Keratinocyte (primary cell): ENCODE measurements at regions not wholly inside any gene's neighbourhood (a gene's known extent, or its start where the extent isn't known, plus 50 kb on each side); places are given as distances from the start of the nearest gene placed in this dataset.

ENCODE experiments used
- DNase-seq: peaks from one replicate; pipeline ENCODE4 v3.0.0-alpha.2; 2011; ENCODE audit warnings: low read depth, missing footprints, low spot score
- FAIRE-seq: peaks from 2 replicates; lab custom pipeline; 2011; peaks lifted over from hg19 to GRCh38; lab: Jason Lieb, UNC
- H2AFZ ChIP-seq: 2 replicates; pipeline ENCODE4 v1.6.0; 2012; ENCODE audit warnings: low read length, control low read depth, inconsistent platforms; ENCODE audit not compliant: control insufficient read depth
- H3K27ac ChIP-seq: 2 replicates; pipeline ENCODE4 v1.5.1; 2011; ENCODE audit warnings: low read length; ENCODE audit not compliant: control insufficient read depth, insufficient read depth
- H3K27me3 ChIP-seq: 3 replicates; pipeline ENCODE4 v1.6.0; 2011; ENCODE audit warnings: low read length; ENCODE audit not compliant: control insufficient read depth, insufficient read depth; ENCODE audit errors: extremely low read depth
- H3K36me3 ChIP-seq, 2 experiments: 2 replicates in 1 of 2; 3 replicates in 1 of 2; pipeline ENCODE4 v1.5.1; 2011; ENCODE audit warnings: low read length in 2 of 2, mild to moderate bottlenecking in 1 of 2; ENCODE audit not compliant: control insufficient read depth in 2 of 2, insufficient read depth in 2 of 2; ENCODE audit errors: extremely low read depth in 1 of 2
- H3K4me1 ChIP-seq: 3 replicates; pipeline ENCODE4 v1.5.1; 2011; ENCODE audit warnings: low read length; ENCODE audit not compliant: control insufficient read depth, insufficient read depth; ENCODE audit errors: extremely low read depth
- H3K4me2 ChIP-seq: 3 replicates; pipeline ENCODE4 v1.6.0; 2011; ENCODE audit warnings: low read depth, low read length; ENCODE audit not compliant: control insufficient read depth, insufficient read depth; ENCODE audit errors: extremely low read depth
- H3K4me3 ChIP-seq, 3 experiments: fragments of 200-600 bp in 1 of 3; sonication (generic) in 1 of 3; 2 replicates in 2 of 3; 3 replicates in 1 of 3; pipeline ENCODE4 v1.5.1; 2011 to 2016; ENCODE audit warnings: low read length in 3 of 3, mild to moderate bottlenecking in 3 of 3, control low read depth in 2 of 3, inconsistent platforms in 1 of 3, low read depth in 1 of 3, mixed read lengths in 1 of 3, mixed run types in 1 of 3, moderate library complexity in 1 of 3; ENCODE audit not compliant: control insufficient read depth in 2 of 3, insufficient read depth in 2 of 3; ENCODE audit errors: extremely low read depth in 1 of 3
- H3K79me2 ChIP-seq: 2 replicates; pipeline ENCODE4 v1.6.0; 2012; ENCODE audit warnings: low read length; ENCODE audit not compliant: control insufficient read depth, insufficient read depth
- H3K9ac ChIP-seq: 3 replicates; pipeline ENCODE4 v1.6.0; 2011; ENCODE audit warnings: low read length; ENCODE audit not compliant: control insufficient read depth, insufficient read depth; ENCODE audit errors: extremely low read depth
- H3K9me1 ChIP-seq: 3 replicates; pipeline ENCODE4 v1.6.0; 2011; ENCODE audit warnings: low read length; ENCODE audit not compliant: control insufficient read depth, insufficient read depth; ENCODE audit errors: extremely low read depth
- H3K9me3 ChIP-seq: 2 replicates; pipeline ENCODE4 v1.5.1; 2012; ENCODE audit warnings: low read depth, low read length; ENCODE audit not compliant: control insufficient read depth
- H4K20me1 ChIP-seq: 3 replicates; pipeline ENCODE4 v1.6.0; 2011; ENCODE audit warnings: low read length; ENCODE audit not compliant: control insufficient read depth, insufficient read depth; ENCODE audit errors: extremely low read depth
- CTCF ChIP-seq, 3 experiments: IDR thresholded peaks in 1 of 3; conservative IDR thresholded peaks in 1 of 3; optimal IDR thresholded peaks in 1 of 3; 2 replicates in 2 of 3; 3 replicates in 1 of 3; pipeline versions ENCODE3 to v1.5.1; 2011; ENCODE audit warnings: low read length in 3 of 3, mild to moderate bottlenecking in 3 of 3, moderate library complexity in 2 of 3, control low read depth in 1 of 3, inconsistent platforms in 1 of 3; ENCODE audit not compliant: insufficient read depth in 2 of 3; ENCODE audit errors: extremely low read depth in 1 of 3
- EZH2 ChIP-seq: IDR thresholded peaks from one replicate; pipeline ENCODE4 v1.6.1; 2012; ENCODE audit warnings: inconsistent platforms, mild to moderate bottlenecking, low read length, moderate library complexity
- dilution Hi-C: fragments of 300-500 bp; cut with MboI; formaldehyde crosslinking; loops from one replicate; pipeline ENCODE4 v1.7.0; 2020; ENCODE audit warnings: low sequenced_read_pairs; ENCODE audit not compliant: extremely low pct_ligation_motif_present

- Histone ChIP-seq H3K9me3 (no peaks in the 10 kb centered on the region), H3K79me2 (no peaks in the 10 kb centered on the region), H3K27me3 (no peaks in the 10 kb centered on the region), H3K27ac (no peak overlapping the region), H3K9ac (no peak overlapping the region), H4K20me1 (no peaks in the 10 kb centered on the region), H3K9me1 (no peaks in the 10 kb centered on the region), H2AFZ (no peak overlapping the region), H3K4me2 (no peak overlapping the region), H3K4me3 (no peak overlapping the region), H3K4me1 (no peaks in the 10 kb centered on the region), H3K36me3 (no peaks in the 10 kb centered on the region)
- FAIRE-seq: no peak
- no peak for TF ChIP-seq EZH2
- DNase-seq: no peak
- dilution Hi-C loops: no loop called here
Measured at GRCh38 chr11:15318814-15319213, 204.1 kb downstream of the INSC start.

GRCh38 chr11:15326520-15326919 is 211.8 kb downstream of the INSC start:
- Histone ChIP-seq H3K4me2 (no peak overlapping the region), H3K9me1 (no peaks in the 10 kb centered on the region), H2AFZ (no peak overlapping the region), H3K9me3 (no peaks in the 10 kb centered on the region), H4K20me1 (no peaks in the 10 kb centered on the region), H3K27me3 (no peaks in the 10 kb centered on the region), H3K27ac (no peak overlapping the region), H3K79me2 (no peaks in the 10 kb centered on the region), H3K36me3 (no peaks in the 10 kb centered on the region), H3K4me3 (no peak overlapping the region), H3K4me1 (no peaks in the 10 kb centered on the region), H3K9ac (no peak overlapping the region)
- TF ChIP-seq EZH2: no peak
- TF ChIP-seq CTCF (optimal IDR thresholded peaks at IDR 0.05 in 1 of 3, IDR thresholded peaks at IDR 0.05 in 1 of 3, conservative IDR thresholded peaks at IDR 0.05 in 1 of 3; ENCODE audit: extremely low read depth in 1 of 3, insufficient read depth in 2 of 3, low read length in 3 of 3): no peak
- no peak for DNase-seq
- no peak for FAIRE-seq
- dilution Hi-C loops: no loop called here

- Histone ChIP-seq H3K79me2 (no peaks in the 10 kb centered on the region), H3K9ac (no peak overlapping the region), H3K9me3 (no peaks in the 10 kb centered on the region), H3K27ac (no peak overlapping the region), H3K36me3 (no peaks in the 10 kb centered on the region), H2AFZ (no peak overlapping the region), H3K4me2 (no peak overlapping the region), H3K9me1 (no peaks in the 10 kb centered on the region), H3K4me1 (no peaks in the 10 kb centered on the region), H3K27me3 (no peaks in the 10 kb centered on the region), H3K4me3 (no peak overlapping the region), H4K20me1 (no peaks in the 10 kb centered on the region)
- FAIRE-seq (no peak), DNase-seq (no peak)
- dilution Hi-C loops: no loop called here
- TF ChIP-seq CTCF (optimal IDR thresholded peaks at IDR 0.05 in 1 of 3, IDR thresholded peaks at IDR 0.05 in 1 of 3, conservative IDR thresholded peaks at IDR 0.05 in 1 of 3; ENCODE audit: extremely low read depth in 1 of 3, insufficient read depth in 2 of 3, low read length in 3 of 3) (peak; percentile 54 to 86 (median 81)), EZH2 (no peak)
Measured at GRCh38 chr11:15327786-15328231, 213.1 kb downstream of the INSC start.
